Adrenal gland (tissue), 9 donors: ENCODE measurements at regions not wholly inside any gene's neighbourhood (a gene's known extent, or its start where the extent isn't known, plus 50 kb on each side); places are given as distances from the start of the nearest gene placed in this dataset.

ENCODE experiments used
- DNase-seq, 7 donors: peaks; one replicate each; pipeline ENCODE4 v3.0.0-alpha.2; 2019 to 2020
- H3K27ac ChIP-seq, 5 donors: fragments of 200-600 bp; sonication (generic) in 4 of 5; 1 replicate in 3 of 5; 2 replicates in 2 of 5; pipeline versions ENCODE4 v1.5.1 to v1.8.0; 2016 to 2020; ENCODE audit warnings: mild to moderate bottlenecking in 1 of 5
- H3K27me3 ChIP-seq: fragments of 200-600 bp; 2 replicates; pipeline ENCODE4 v1.8.0; 2021
- H3K36me3 ChIP-seq, 2 donors: fragments of 200-600 bp; replicated peaks in 1 of 2; 1 replicate in 1 of 2; 2 replicates in 1 of 2; pipeline versions ENCODE4 v1.5.1 to v1.8.0; 2018 to 2022
- H3K4me1 ChIP-seq, 2 donors: fragments of 200-600 bp; replicated peaks in 1 of 2; 1 replicate in 1 of 2; 2 replicates in 1 of 2; pipeline versions ENCODE4 v1.5.1 to v1.8.0; 2018 to 2021
- H3K4me3 ChIP-seq, 4 donors: fragments of 200-600 bp; sonication (generic) in 3 of 4; one replicate each; pipeline ENCODE4 v1.5.1; 2016 to 2018
- H3K9me3 ChIP-seq, 3 donors: fragments of 200-600 bp; sonication (generic) in 1 of 3; replicated peaks in 1 of 3; 1 replicate in 2 of 3; 2 replicates in 1 of 3; pipeline versions ENCODE4 v1.5.1 to v1.8.0; 2016 to 2021
- CTCF ChIP-seq, 6 experiments: fragments of 450-650 bp in 4 of 6; fragments of 200-600 bp in 2 of 6; sonication (generic) in 1 of 6; IDR thresholded peaks; 1 replicate in 5 of 6; 2 replicates in 1 of 6; pipeline versions ENCODE4 v1.5.1 to v1.8.0; 2016 to 2021; ENCODE audit warnings: antibody characterized with exemption in 6 of 6, mild to moderate bottlenecking in 2 of 6, moderate library complexity in 1 of 6
- POLR2A ChIP-seq, 2 donors: fragments of 450-650 bp; IDR thresholded peaks; one replicate each; pipeline ENCODE4 v1.6.1; 2017; ENCODE audit warnings: antibody characterized with exemption in 2 of 2, mild to moderate bottlenecking in 2 of 2, moderate library complexity in 1 of 2
- WGBS, 4 donors: extraction: QIAGEN DNeasy Blood & Tissue Kit in 2 of 4; methylation state at CpG; one replicate each; pipeline versions ENCODE4 v1.1.5 to v1.1.7; 2013 to 2017; 5-methylcytosine and 5-hydroxymethylcytosine counted together
- intact Hi-C, 2 donors: fragments of 100-400 bp; cut with DNase I; formaldehyde crosslinking; loops; one replicate each; pipeline versions ENCODE4 v1.14.1 to v1.15.0; 2022 to 2023
- donor health status: healthy with polysubstance abuse.
- donor health status: Bipolar disorder and iron deficiency.
- donor health status: DM: yes; HTN: yes; CAD: no.
- donor health status: DM: no; HTN: no; CAD: no.
- donor health status: DM: no; HTN: no; CAD: no.

- Histone ChIP-seq H3K4me1 (no peaks in the 10 kb centered on the region), H3K4me3 (no peak overlapping the region), H3K36me3 (no peaks in the 10 kb centered on the region), H3K27me3 (no peaks in the 10 kb centered on the region), H3K27ac (no peak overlapping the region), H3K9me3 (no peaks in the 10 kb centered on the region)
- no peak for DNase-seq
- 86 to 95% (median 90%) methylated on average over 2 of the region's 2 CpGs for WGBS, 4 donors
- no peak for TF ChIP-seq POLR2A (IDR thresholded peaks at IDR 0.05)
- no peak for TF ChIP-seq CTCF (IDR thresholded peaks at IDR 0.05)
- intact Hi-C loops, result no loop called here
Measured at GRCh38 chr5:170443624-170444023, 54.5 kb upstream of the KCNMB1 start.

- H3K4me3 ChIP-seq, result no peak overlapping the region
- TF ChIP-seq CTCF (IDR thresholded peaks at IDR 0.05), result no peak
- TF ChIP-seq POLR2A (IDR thresholded peaks at IDR 0.05), result no peak
- H3K36me3 ChIP-seq, result no peaks in the 10 kb centered on the region
- no peaks in the 10 kb centered on the region for H3K27me3 ChIP-seq
- WGBS, 4 donors, result 65 to 83% (median 77%) methylated on average over 3 to 5 of the region's 5 CpGs
- no peaks in the 10 kb centered on the region for H3K4me1 ChIP-seq
- H3K9me3 ChIP-seq, result no peaks in the 10 kb centered on the region
- no peak for DNase-seq
- no peak overlapping the region for H3K27ac ChIP-seq
- intact Hi-C loops, result no loop called here
Measured at GRCh38 chr5:170442921-170443320, 53.8 kb upstream of the KCNMB1 start.

GRCh38 chr5:170442391-170442790 lies 53.2 kb upstream of the KCNMB1 start:
- no peaks in the 10 kb centered on the region for H3K9me3 ChIP-seq
- DNase-seq, result no peak
- no peaks in the 10 kb centered on the region for H3K4me1 ChIP-seq
- TF ChIP-seq CTCF (IDR thresholded peaks at IDR 0.05), result no peak
- no peak for TF ChIP-seq POLR2A (IDR thresholded peaks at IDR 0.05)
- intact Hi-C loops, result no loop called here
- no peak overlapping the region for H3K4me3 ChIP-seq
- no peaks in the 10 kb centered on the region for H3K36me3 ChIP-seq
- 89 to 95% (median 92%) methylated on average over 3 to 5 of the region's 5 CpGs for WGBS, 4 donors
- H3K27me3 ChIP-seq, result no peaks in the 10 kb centered on the region
- H3K27ac ChIP-seq, result no peak overlapping the region

GRCh38 chr5:170441393-170441784 lies 52.2 kb upstream of the KCNMB1 start:
- H3K36me3 ChIP-seq, result no peaks in the 10 kb centered on the region
- no peak overlapping the region for H3K4me3 ChIP-seq
- H3K27me3 ChIP-seq, result no peaks in the 10 kb centered on the region
- DNase-seq, result no peak
- H3K27ac ChIP-seq, result no peak overlapping the region
- intact Hi-C loops, result no loop called here
- H3K9me3 ChIP-seq, result no peaks in the 10 kb centered on the region
- H3K4me1 ChIP-seq, result no peaks in the 10 kb centered on the region
- WGBS, 4 donors, result 89 to 93% (median 91%) methylated on average over 7 to 10 of the region's 10 CpGs
- TF ChIP-seq CTCF (IDR thresholded peaks at IDR 0.05) (no peak), POLR2A (IDR thresholded peaks at IDR 0.05) (no peak)
